ENCODE measurements at regions not wholly inside any gene's neighbourhood (a gene's known extent, or its start where the extent isn't known, plus 50 kb on each side); places are given as distances from the start of the nearest gene placed in this dataset.
A peak's percentile ranks its signal among the peaks of the same experiment; 100 is the strongest.
"Not testable (repeated sequence)": the region's sequence is repeated elsewhere in the genome, so short reads cannot be mapped to it uniquely, and the experiment has no call there.

DNA sequence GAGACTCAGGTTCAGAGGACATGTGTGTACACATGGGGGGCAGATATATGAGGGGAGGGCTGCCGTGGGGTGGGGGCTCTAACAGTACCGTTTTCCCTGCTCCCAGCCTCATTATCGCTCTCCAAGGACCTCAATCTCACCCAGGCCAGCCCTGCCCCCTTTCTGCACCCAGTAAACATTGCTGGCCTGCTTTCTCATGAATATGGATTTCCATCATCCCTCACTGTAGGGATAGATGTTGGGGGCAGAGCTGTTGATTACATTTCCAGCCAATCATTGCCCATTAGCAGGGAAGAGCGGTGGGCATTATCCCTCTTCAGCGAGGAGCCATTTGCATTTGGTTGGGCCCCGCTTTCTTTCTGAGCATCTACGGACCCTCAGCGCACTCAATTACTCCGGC lies 273.8 kb downstream of the RPS6KC1 start:
- no peak for DNase-seq

DNA sequence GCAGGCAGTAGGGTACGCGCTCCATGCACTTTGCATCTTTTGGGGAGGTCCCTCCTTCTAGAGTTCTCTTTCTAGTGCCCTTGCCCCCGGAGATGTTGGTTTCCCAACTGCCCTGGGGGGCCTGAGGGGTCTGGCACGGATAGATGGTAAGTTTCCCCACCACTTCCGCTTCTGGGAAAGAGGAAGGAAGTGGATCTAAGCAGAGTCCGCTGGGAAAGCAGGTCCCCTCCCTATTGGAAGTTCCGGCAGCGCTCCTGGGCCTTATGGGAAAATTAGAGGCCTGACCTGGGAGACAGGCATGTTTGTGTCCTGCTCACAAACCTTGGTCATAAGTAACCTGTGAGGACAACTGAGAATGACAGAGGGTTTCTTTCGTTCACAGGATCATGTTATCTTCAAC lies 274.4 kb downstream of the RPS6KC1 start:
- no peak for DNase-seq

DNA sequence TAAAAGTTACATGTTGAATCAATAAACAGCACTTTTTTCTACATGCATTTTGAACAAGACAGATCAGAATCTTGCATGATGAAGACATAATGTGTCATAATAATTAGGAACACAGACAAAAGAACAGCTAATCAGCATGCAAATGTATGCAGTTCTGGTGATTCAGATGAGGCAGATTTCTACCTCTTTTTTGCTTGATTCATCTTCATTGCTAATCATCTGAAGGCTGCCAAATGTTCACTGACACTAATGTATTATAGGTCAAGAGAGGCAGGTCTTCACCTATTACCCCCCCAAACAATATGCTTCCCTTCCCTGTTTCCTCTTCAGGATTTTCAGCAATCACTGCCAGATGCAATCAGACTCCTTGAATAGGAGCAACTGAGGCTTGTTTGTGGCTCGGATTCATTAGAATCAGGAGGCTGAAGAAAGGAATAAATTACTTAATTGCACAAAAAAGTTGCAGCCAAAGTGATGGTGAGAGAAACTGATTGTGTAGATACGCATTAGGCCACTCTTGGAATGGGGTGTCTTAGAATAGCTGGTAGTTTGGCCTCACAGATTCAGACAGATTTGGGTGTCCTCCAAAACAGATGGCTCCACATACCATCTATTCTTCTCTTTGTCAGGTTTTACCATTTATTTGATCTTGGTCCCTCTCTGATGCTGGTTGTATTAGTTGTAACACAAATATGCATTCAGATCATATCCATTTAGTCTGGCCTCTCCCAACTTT lies 275.4 kb downstream of the RPS6KC1 start:
- DNase-seq, result no peak

DNA sequence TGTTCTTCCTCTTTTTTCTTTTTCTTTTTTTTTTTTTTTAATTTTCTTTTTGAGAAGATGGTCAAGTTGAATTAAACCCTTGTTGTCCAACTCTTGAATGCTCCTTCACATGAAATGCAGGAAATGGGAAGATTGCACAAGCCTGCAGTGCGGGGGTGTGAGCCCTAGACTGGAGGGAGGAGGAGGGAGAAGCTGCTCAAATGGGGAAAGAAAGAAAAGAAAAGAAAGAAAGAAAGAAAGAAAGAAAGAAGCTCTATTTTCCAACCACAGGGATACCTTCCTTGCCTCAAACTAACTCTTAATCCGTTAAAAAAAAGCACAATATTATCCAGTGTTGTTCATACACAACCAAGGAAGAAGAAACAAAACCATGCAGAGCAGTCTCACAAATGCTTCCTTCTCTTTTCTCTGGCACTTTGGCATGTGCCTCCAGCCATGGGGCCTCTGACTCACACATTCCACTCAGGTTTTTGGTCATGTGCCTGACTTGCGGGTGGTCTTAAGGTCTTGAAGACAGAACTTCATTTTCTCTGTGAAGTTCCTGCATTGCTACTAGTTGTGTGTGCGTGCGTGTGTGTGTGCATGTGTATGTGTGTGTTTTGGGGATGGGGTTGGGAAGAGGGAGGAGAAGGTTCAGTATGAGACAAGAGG lies 276.1 kb downstream of the RPS6KC1 start:
- peak; percentile 5 for DNase-seq

DNA sequence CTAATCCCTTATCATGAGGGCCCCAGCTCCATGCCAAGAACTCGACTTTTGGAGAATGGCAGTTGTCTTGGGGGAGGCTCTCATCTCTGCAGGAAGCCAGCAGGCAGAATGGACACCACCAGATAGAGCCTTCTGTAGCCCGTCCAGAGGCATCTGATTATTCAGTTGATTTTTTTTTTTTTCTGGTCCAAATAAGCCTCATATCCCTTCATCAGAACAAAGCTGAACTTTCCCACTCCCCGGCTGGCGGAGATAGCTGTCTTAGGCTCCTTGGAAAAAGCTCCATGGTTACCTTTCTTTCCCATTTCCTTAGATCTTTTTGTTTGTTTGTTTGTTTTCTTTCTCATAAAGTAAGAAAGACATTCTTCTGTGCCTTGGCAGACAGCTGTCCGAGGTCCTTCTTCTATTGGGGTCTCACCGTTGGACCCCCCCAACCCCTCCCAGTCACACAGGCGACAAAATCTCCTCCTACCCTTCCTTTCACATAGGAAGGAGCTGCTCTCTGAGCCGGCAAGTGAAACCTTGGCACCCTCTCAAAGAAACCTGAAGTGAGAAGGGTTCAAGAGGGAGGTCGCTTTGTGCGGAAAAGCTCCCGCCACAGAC lies 278.5 kb downstream of the RPS6KC1 start:
- no peak for DNase-seq

DNA sequence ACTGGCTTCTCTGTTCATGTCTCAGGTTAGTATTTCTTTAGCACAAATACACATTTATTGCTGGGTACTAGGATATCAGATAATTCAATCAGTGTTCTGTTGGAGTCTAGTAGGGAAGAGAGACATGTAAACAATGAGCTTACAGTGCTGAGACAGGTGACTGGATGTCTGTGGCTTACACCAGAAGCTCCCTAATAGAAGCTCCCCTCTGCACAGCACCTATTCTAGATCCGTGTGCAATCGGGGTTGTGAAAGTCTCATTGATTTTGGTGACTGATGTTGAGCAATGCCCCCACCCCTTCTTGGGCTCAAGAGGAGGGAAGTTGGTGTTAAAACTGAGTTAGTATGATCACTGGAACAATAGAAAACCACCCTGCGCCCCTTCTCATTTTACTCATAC lies 279.2 kb downstream of the RPS6KC1 start:
- DNase-seq, result no peak

DNA sequence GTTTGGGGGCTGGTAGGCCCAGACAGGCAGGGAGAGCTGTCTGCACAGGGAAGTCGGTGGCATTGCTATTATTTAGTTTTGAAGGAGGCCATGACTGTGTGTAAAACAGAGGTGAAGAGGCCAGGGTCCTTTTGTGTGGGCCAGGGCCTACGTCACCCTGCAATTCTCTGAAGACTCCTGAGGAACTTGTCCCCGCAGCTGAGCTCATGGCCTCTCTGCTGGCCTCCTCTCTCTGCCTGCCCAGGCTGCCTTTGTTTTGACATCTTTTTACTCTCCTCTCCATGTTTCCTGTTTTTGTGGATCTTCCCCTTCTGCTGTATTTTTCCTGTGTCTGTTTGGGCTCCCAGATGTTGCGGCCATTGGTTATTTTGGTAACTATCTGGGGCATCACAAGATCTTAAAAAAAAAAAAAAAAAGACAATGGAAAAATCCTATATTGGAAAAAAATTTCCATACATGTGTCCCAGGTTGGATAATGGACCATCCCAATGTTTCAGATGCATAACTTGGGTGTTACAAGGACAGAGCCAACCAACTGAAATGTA lies 280.7 kb downstream of the RPS6KC1 start:
- DNase-seq, result no peak

DNA sequence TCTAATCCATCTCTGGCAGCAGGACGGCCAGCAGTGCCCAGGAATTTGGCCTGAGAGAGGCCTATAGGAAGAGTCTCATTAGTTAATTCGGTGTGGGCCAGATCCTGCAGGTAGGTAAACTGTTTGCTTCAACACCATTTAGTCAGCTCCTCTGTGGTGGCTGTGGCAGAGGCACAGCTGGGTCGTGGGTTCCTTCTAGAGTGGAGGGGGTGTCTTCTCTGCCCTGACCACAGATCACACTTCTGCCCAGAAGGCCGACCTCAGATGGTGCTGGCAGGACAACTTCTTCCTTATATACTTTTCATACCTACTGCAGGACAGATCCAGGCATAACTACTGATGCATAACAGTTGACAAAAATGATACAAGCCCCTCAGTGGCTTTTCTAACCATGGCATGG lies 281.4 kb downstream of the RPS6KC1 start:
- DNase-seq, result no peak

DNA sequence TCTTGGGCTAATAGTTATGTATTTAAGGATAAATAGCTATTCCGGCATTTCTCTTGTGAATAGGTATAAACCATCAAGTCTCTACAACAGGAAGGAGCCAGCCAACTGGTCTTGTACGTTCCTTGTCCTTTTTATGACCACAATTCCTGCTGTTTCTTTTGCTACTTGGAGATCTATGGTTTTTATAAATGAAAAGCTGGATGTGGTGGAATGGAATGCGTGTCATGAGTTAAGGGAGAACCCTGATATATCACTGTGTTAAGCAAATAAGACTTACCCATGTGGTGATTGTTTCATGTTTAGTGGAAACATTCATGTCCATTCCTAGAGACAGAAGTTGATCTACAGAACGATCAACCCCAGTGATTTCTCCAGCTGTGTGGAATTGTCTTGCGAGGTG lies 282.1 kb downstream of the RPS6KC1 start:
- no peak for DNase-seq

DNA sequence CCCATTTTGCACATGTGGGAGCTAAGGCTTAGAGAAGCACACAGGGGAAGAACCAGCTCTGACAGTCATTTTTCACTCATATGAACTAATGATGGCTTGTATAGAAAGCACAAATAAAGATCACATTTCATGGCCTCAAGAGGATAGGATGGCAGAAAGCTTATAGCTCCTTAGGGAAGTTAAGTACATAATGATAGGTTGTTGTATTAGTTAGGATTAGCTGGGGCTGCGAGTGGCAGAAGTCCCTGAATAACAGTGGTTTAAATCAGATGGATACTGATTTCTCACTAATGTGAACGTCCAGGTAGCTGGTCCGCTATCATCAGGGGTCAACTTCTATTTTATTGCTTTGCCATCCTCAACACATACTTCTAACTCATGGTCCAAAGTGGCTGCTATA lies 284.0 kb downstream of the RPS6KC1 start:
- no peak for DNase-seq

DNA sequence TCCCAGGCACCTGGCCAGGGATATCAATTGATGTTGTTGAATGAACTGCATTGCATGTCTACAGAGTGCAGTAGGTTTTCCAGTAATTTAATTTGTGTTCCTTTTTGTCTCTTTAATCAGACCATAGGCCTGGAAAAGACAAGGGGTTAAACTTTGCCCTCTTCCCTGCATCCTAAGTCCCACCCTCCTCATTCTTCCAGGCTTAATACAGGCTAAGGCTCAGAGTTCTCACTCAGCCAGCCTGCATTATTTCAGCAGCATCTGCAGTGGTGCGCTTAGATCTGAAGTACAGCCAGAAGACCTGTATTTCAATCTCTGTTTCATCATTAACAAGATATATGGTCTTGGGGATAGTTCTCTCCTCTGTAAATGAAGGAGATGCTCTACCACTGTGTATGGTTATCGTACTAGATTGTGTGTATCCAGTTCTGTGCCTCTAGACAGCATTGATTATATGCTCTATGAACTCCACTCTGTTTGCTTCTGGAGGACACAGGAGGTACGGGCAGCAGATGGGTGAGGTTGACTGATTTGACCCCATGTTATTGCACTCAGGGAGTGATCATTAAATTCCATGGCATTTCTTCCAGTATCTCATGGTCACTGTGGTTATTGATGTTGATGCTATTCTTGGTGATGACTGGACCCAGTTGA lies 286.1 kb downstream of the RPS6KC1 start:
- no peak for DNase-seq

DNA sequence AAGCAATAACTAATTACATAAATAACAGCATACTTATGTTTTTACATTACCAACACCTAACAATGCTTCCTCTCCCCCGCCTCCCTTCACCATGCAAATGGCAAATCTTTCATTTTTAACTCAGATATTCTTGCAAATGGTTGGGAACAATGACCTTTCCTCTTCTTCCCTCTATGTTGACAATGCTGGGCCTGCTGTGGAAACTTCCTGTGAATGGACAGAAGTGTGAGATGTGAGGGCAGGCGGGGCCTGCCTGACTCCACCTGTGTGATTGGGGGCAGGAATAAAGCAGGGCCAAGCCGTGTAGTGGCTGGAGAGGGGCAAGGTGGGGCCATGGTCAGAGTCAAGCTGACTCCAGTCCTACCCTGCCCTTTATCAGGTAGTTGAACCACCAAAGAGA lies 289.6 kb downstream of the RPS6KC1 start:
- no peak for DNase-seq

DNA sequence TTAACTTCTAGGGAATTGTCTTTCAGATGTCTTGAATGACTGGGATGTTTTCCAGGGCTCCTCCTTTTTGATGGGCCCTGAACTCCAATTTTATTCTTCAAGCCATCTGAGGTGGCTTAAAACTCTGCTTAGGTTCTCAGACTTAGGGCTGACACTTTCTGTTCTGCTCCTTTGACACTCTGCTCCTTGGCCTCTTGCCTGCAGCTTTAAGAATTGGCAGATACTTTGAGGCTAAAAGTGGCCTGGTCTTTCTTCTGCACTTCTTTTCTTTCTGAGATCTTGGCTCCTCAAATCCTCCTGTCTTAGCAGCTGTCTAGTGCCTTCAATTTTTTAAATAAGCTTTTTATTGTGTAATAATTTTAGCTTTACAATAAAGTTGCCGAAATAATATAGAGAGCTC lies 294.6 kb downstream of the RPS6KC1 start:
- DNase-seq, result no peak

DNA sequence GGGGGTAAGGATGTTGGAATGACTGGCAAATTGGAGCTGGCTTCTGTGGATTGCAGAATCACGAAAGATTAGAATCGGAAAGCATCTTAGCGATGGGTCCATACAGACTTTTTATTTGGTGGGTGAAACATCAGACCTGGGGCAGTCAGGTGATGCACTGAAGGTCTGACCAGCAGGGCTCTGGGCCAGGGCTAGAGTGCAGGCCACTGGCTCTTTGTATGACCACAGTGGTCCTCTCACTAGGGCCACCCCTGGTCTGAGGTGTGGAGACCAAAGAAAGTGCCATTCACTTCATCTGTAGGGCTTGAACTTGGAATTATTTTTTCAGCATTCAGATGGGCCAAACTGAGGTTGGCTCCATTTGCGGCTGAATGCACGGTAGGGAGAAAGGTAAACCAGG lies 306.4 kb downstream of the RPS6KC1 start:
- no peak for DNase-seq

DNA sequence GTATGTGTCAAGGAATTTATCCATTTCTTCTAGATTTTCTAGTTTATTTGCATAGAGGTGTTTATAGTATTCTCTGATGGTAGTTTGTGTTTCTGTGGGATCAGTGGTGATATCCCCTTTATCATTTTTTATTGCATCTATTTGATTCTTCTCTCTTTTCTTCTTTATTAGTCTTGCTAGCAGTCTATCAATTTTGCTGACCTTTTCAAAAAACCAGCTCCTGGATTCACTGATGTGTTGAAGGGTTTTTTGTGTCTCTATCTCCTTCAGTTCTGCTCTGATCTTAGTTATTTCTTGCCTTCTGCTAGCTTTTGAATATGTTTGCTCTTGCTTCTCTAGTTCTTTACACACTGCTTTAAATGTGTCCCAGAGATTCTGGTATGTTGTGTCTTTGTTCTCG lies 307.3 kb downstream of the RPS6KC1 start:
- DNase-seq, result not testable (repeated sequence)

DNA sequence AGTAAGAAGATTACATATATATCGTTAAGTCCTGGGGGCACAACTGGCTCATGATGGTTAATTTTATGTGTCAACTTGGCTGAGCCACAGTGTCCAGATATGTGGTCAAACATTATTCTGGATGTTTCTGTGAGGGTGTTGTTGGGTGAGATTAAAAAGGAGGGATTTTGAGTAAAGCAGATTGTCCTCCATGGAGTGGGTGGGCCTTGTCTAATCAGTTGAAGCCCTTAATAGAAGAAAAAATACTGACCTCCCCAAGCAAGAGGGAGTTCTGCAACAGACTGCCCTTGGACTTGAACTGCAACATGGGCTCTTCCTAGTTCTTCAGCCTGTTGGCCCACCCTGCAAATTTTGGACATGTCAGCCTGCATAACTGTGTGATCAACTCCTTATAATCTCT lies 311.6 kb downstream of the RPS6KC1 start:
- DNase-seq, result no peak

DNA sequence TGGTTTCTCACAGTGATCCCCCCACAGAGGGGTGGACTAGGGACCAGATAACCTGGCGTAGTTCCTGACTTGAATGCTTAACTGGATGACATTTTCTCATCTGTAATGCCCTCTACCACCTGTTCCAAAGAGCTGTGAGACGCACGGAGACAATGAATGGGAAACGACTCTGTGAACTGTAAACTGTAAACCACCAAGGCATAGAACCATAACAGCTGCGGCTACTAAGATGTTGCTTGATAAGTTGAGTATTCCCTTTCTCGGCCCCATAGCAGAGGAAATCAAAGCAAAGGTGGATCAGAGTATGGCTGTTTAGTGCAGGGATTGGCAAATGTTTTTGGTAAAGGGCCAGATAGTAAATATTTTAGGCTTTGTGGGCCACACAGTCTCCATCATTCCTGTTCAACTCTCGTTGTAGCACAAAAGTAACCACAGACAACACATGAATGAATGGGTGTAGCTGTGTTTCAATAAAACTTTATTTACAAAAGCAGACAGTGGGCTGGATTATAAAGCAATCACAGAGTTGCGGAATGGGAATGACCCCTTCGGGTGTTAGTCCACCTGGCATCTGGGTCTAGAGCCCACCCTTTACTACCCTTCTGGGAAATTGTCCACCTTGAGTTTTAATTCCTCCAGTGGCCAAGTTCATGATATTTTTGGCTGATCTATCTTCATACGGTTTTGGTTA lies 315.2 kb downstream of the RPS6KC1 start:
- no peak for DNase-seq

DNA sequence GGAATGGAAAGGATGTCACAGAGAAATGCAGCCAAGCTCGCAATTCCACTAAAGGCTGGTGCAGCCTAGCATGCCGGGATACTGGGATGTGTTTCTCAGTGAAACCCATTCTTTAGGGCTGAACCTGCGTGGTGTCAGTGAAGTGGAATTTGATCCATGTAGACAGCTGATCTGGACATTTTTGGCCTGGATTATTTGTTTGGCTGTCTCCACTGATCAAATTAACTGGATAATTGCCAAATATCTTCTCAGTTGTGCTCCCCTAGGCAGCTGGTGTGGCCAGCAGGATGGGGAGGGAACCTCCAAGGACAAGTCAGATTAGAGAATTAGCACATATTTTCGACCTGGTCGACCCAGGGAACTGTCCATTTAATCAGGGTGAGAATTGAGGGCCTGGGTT lies 318.4 kb downstream of the RPS6KC1 start:
- DNase-seq, result no peak

DNA sequence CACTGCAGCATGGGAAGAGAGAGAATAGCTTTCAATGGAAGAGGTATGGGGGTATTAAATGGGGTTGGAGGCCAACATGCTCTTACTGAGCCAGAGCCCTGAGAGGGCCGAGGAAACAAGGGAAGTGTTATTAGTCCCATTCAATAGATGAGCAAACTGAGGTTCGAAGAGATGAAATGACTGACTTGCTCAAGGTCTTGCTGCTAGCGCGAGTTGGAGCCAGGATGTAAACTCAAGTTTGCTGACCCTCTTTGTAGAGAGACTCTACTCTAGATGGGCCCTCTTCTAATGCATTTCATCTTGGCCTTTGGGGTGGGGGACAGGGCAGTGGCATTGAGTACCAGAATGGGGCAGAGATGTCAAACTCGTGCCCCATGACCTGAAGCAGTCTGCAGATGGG lies 319.5 kb downstream of the RPS6KC1 start:
- DNase-seq, result no peak

DNA sequence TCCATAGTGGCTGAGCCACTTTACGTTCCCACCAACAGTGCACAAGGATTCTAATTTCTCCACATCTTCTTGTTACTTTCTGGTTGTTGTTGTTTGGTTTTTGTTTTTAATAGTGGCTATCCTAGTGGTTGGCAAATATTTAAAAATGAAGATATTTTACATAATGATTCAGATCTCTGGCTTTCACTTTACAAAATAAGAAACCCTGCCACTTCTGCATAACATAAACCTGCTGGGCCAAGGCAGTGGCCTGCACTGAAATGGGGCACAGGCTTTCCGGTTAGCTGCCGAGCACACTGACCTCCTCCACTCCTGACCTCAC lies 320.4 kb downstream of the RPS6KC1 start:
- DNase-seq, result no peak

DNA sequence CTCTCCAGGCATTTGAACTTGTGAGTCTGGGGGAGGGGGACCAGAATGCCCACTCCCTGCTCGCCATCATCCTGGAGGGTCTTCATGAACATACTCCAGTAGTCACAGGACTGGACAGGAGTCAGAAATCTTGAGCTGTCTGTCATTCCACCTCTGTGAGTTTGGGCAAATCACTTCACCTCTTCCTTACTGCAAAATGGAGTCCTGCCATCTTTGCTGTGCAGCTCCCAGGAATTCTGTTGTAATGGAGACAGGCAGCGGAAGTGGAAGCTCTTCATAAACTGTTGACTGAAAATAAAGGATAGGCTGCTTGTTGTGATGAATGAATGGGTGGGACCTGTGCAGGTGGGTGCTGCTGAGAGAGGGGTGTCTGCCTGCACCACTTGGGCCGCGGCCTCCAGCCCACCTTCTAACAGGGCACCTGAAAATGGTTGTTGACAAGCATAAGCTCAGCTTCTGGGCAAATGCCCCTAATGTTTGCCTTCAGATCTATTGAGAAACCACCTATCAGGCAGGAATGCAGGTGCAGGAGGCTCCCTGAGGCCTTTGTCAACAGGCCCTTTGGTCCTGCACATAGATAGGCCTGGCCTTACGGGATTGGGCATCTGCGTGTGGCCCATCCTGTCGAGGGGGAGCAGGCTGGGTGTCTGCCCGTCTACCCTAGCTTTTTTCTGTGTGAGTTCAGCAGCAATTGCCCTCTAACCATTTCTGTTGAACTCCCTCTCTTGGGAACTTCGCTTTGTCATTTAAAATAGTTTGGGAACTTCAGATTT lies 321.0 kb downstream of the RPS6KC1 start:
- no peak for DNase-seq

DNA sequence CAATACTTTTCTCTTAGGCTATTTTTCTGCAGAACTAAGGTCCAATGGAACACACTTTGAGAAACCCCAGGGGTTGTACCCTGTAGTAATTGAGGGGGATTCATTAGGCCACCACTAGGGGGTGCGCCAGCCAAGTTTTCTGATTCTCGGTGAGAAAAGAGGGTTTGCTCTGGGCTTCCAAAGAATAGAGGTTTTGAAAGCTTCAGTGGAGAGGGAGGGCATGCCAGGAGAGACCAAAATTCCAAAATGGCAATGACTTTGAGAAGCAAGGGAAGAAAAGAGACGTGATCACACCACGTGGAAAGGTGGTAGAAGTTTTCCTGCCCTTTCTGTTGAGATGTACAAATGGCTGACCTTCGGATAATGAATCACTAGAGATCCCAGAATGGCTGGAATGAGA lies 323.3 kb downstream of the RPS6KC1 start:
- peak; percentile 78 for DNase-seq
